ENCODE measurements at regions not wholly inside any gene's neighbourhood (a gene's known extent, or its start where the extent isn't known, plus 50 kb on each side); places are given as distances from the start of the nearest gene placed in this dataset.

DNA sequence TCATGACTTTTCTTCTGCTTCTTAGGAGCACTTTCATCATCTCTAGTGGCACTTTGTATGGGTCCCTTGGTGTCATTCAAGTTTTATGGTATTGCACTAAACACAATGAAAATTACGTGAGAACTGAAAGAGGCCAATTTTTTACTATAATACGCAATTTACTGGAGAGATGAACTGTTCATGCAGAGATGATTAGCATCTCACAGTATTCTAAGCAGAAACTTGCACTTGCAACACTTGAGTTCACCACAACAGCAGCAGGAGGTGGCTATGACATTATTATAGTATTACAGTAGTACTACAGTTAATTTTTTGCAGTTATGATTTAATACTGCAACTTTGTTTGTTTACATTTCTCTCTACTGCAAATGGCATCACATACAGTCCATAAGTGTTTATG is 793.1 kb upstream of the CRIM1 start:
- TF ChIP-seq, protein P1, sequence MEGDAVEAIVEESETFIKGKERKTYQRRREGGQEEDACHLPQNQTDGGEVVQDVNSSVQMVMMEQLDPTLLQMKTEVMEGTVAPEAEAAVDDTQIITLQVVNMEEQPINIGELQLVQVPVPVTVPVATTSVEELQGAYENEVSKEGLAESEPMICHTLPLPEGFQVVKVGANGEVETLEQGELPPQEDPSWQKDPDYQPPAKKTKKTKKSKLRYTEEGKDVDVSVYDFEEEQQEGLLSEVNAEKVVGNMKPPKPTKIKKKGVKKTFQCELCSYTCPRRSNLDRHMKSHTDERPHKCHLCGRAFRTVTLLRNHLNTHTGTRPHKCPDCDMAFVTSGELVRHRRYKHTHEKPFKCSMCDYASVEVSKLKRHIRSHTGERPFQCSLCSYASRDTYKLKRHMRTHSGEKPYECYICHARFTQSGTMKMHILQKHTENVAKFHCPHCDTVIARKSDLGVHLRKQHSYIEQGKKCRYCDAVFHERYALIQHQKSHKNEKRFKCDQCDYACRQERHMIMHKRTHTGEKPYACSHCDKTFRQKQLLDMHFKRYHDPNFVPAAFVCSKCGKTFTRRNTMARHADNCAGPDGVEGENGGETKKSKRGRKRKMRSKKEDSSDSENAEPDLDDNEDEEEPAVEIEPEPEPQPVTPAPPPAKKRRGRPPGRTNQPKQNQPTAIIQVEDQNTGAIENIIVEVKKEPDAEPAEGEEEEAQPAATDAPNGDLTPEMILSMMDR (conservative IDR thresholded peaks at IDR 0.05), result no peak
- TF ChIP-seq EZH2 (IDR thresholded peaks at IDR 0.05; ENCODE audit: low read depth), result no peak
- H3K4me3 ChIP-seq, result no peak overlapping the region
- H3K4me1 ChIP-seq (replicated peaks; ENCODE audit: insufficient read depth), result no peaks in the 10 kb centered on the region
- DNase-seq, result no peak
- CTCF ChIA-PET, result no interaction called here
- H3F3A ChIP-seq (ENCODE audit: insufficient read depth, low read depth), result no peaks in the 10 kb centered on the region
- no peak overlapping the region for H2AFZ ChIP-seq
- no peaks in the 10 kb centered on the region for H4K20me1 ChIP-seq (ENCODE audit: insufficient read depth)
- no peak overlapping the region for H3K27ac ChIP-seq
- POLR2A ChIA-PET (ENCODE audit: unreplicated experiment), result no interaction called here
- BruUV-seq (replicated peaks), result no TSS peak
- no peaks in the 10 kb centered on the region for H3K27me3 ChIP-seq (ENCODE audit: insufficient read depth, low read depth)
- no peak overlapping the region for H3K4me2 ChIP-seq
- intact Hi-C loops (cut with micrococcal nuclease; ENCODE audit: unreplicated experiment), result no loop called here
- no peaks in the 10 kb centered on the region for H3K79me2 ChIP-seq (ENCODE audit: low read depth)
- no peaks in the 10 kb centered on the region for H3K9me2 ChIP-seq (ENCODE audit: insufficient read depth)
- no peaks in the 10 kb centered on the region for H3K36me3 ChIP-seq (ENCODE audit: low read depth)
- H3K9me3 ChIP-seq (ENCODE audit: insufficient read depth, low read depth), result no peaks in the 10 kb centered on the region

DNA sequence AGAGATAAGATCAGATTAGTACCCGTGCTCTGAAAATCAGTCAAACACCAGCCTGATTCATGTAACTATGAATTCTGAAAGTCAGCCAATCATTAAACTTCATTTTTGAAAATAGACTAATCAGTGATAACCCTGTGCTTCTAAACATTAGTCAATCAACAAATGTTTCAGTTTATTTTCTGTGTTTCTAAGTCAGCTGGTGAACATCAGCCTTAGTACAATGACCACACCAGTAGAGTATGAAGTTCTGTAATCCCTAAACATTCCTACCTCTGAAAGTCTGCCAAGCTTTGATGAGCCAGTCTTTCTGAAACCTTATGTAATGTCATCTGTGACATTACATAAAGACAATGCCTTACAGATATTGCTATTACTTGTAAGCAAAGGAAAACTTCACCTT is 807.4 kb upstream of the CRIM1 start:
- BruUV-seq (replicated peaks), result no TSS peak
- no peak for DNase-seq

DNA sequence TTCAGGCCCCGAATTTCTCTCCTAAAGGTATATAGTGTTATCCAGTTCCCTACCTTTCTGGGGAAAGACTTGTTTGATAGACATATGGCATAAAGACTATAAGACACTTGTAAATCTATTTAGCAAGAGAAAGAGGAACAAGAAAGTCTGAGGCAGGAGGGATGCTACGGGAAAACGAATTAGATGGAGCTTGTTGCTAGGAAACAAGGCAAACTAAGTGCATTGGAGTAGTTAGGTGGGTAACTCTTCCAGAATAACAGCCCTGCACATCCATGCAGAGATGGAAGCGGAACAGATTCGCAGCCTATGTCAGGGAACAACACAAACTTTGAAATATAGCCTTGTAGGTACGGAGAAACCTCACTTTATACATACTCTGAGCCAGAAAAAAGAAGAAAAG is 810.3 kb upstream of the CRIM1 start:
- Histone ChIP-seq H3K79me2 (ENCODE audit: low read depth) (no peaks in the 10 kb centered on the region), H3K4me2 (no peak overlapping the region), H3F3A (ENCODE audit: insufficient read depth, low read depth) (no peaks in the 10 kb centered on the region), H3K4me3 (no peak overlapping the region), H3K27ac (no peak overlapping the region), H2AFZ (no peak overlapping the region), H4K20me1 (ENCODE audit: insufficient read depth) (no peaks in the 10 kb centered on the region), H3K4me1 (replicated peaks; ENCODE audit: insufficient read depth) (no peaks in the 10 kb centered on the region), H3K9me3 (ENCODE audit: insufficient read depth, low read depth) (no peaks in the 10 kb centered on the region), H3K36me3 (ENCODE audit: low read depth) (no peaks in the 10 kb centered on the region), H3K27me3 (ENCODE audit: insufficient read depth, low read depth) (no peaks in the 10 kb centered on the region), H3K9me2 (ENCODE audit: insufficient read depth) (no peaks in the 10 kb centered on the region)
- TF ChIP-seq EZH2 (IDR thresholded peaks at IDR 0.05; ENCODE audit: low read depth), result no peak
- TF ChIP-seq, protein P1 (conservative IDR thresholded peaks at IDR 0.05), result no peak
- BruUV-seq (replicated peaks), result no TSS peak
- DNase-seq, result no peak
- ChIA-PET POLR2A (ENCODE audit: unreplicated experiment) (no interaction called here), CTCF (no interaction called here)
- intact Hi-C loops (cut with micrococcal nuclease; ENCODE audit: unreplicated experiment), result no loop called here

More for the DNA sequence above, 807.4 kb upstream of the CRIM1 start:
- Histone ChIP-seq H3K27me3 (ENCODE audit: insufficient read depth, low read depth) (no peaks in the 10 kb centered on the region), H3K4me1 (replicated peaks; ENCODE audit: insufficient read depth) (no peaks in the 10 kb centered on the region), H3K79me2 (ENCODE audit: low read depth) (no peaks in the 10 kb centered on the region), H3K4me2 (no peak overlapping the region), H4K20me1 (ENCODE audit: insufficient read depth) (no peaks in the 10 kb centered on the region), H2AFZ (no peak overlapping the region), H3K4me3 (no peak overlapping the region), H3K9me2 (ENCODE audit: insufficient read depth) (no peaks in the 10 kb centered on the region), H3K27ac (no peak overlapping the region), H3F3A (ENCODE audit: insufficient read depth, low read depth) (no peaks in the 10 kb centered on the region), H3K36me3 (ENCODE audit: low read depth) (no peaks in the 10 kb centered on the region), H3K9me3 (ENCODE audit: insufficient read depth, low read depth) (no peaks in the 10 kb centered on the region)
- ChIA-PET CTCF (no interaction called here), POLR2A (ENCODE audit: unreplicated experiment) (no interaction called here)
- intact Hi-C loops (cut with micrococcal nuclease; ENCODE audit: unreplicated experiment), result no loop called here
- TF ChIP-seq EZH2 (IDR thresholded peaks at IDR 0.05; ENCODE audit: low read depth), result no peak
- TF ChIP-seq, protein P1 (conservative IDR thresholded peaks at IDR 0.05), result no peak

Data from PC-9 (cell line).